Lung microvascular endothelial cell (primary cell): ENCODE measurements at regions not wholly inside any gene's neighbourhood (a gene's known extent, or its start where the extent isn't known, plus 50 kb on each side); places are given as distances from the start of the nearest gene placed in this dataset.

Experiments
- DNase-seq, 2 donors: peaks; one replicate each; pipeline versions ENCODE4 v3.0.0 to v3.0.0-alpha.2; 2010; ENCODE audit warnings: low read depth in 2 of 2

DNA sequence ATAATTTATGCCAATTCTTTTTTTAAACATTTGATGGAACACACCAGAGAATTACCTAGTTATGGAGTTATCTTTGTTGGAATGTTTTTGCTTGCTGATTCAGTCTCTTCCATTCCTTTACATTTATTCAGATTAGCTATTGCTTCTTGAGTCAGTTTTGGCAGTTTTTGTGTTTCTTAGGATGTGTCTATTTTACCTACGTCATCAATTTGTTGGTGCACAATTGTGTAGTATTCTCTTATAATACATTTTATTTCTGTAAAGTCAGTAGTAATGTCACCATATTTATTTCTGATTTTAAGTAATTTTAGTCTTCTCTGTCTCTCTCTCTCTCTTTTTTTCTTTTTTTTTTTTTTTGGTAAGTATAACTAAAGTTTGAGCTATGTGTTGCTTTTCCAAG lies 929.5 kb upstream of the RAG2 start:
- DNase-seq = no peak

DNA sequence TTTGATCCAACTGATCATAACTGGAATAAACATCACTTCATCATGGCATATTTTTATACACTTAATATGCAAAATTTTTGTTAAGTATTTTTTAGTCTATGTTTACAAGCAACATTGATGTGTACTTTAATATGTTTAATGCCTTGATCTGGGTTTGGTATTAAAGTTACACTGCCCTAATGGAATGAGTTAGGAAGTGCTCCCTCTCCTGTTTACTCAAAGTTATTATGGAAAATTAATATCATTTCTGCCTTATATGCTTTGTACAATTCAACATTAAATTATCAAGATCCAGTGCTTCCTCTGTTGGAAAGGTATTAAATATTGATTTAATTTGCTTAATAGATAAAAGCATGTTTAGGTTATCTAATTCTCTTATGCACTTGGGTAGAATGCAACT lies 927.3 kb upstream of the RAG2 start:
- DNase-seq = no peak

DNA sequence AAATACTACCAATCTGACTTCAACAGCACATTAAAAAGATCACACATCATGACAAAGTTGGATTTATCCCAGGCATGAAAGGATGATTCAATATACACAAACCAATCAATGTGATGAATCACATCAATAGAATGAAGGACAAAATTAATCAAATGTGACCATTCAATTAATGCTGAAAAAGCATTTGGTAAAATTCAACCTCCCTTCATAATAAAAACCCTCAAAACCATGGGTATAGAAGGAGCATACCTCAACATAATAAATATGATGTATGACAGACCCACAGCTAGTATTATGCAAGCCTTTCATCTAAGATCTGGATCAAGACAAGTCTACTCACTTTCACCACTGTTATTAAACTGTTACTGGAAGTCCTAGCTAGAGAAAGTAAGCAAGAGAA lies 921.7 kb upstream of the RAG2 start:
- DNase-seq = no peak

DNA sequence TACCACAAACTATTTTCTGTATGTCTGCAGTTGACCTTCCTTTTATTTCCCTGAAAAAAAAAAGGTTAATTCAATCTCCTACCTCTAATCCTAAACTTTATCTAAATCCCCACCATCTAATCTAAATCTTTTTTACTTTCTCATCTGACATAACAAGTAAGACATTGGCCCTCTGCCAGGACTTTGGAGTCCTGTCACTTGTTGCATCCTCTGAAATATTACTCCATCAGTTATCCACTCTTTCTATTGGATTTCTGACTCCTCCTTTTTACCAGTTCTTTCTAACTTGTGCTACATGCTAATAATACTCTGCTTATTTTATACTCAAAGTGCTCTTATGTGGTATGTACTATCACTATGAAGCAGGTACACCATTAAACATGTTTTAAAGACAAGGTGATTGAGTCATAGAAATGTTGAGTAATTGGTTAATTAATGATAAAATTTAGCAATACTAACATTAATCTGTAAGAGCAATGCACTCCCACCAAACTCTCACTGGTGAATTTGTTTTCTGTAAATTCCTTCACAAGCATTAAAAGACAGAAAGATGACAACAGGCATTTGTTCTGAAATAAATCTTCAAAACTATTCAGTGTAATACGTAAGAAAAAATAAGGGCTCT lies 914.2 kb upstream of the RAG2 start:
- no peak for DNase-seq

DNA sequence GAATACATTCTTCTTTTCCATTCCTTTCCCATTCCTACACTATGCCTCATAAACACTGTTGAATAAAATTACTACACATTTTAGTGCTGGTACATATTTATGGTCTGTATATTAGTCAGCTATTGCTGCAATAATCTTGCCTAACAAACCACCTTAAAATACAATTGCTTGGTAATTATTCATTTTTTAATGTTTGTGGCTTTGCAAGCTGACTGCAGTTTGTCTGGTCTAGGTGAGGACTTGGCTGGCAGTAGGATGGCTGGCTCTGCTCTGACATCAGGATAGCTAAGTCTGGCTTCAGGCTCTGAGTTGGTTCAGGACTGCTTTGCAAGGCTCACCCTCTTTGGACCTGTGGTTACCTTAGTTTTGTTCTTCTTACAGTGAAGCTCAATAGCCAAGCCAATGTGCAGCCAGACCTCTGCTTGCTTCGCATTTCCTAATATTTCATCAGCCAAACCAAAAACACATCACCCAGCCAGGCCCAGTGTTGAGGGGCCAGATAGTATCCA lies 913.4 kb upstream of the RAG2 start:
- no peak for DNase-seq

DNA sequence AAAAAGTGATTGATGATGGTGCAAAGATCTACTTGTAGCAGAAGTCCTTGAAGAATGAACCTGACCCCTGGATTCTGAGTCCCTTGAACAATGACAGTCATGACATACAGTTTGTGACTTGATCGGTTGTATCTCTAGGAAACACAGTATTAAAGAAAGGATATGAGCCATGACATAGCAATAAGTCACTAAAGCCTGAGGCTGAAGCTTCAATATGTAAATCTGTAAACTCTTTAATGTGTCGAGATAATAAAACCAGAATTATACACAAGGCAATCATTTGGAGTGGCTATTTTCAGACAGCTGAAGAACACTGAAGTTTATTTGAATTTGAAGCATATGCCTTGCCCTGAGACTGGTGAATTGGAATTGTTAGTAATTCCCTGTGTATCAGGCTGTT lies 911.5 kb upstream of the RAG2 start:
- no peak for DNase-seq

DNA sequence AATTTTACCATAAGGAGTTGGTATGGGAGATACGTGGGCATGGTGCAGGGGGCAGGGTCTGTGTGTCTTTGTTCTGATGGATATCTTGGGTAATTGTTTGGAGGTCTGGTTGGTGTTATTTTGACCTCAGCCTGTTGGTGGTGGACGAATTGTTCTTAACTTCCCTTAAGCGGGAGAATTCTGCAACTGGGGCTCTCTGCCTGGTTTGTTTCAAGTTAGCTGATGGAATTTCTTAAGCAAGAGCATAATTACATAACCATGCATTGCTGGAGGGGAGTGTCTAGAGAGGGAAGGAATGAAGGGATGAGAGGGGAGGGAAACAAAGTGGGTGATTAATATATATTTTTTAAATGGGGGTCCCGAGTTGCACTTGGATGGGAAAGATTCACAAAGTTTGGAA lies 908.5 kb upstream of the RAG2 start:
- DNase-seq = no peak

DNA sequence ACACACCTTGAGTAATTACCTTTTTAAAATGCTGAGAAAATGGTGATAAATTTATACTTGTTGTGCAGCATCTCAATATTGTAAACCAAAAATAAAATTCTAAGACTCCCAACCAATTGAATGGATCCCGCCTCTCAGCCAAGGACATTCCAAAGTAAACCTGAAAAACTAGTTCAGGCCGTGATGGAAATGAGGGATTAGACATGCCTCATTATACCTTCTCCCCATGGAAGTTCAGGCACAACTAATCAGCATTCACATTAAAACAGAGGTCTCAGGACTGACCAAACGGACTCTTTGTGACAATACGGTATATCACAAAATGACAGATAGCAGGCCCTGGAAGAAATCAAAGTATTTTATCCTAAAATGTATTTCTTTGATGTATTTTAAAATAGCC lies 907.4 kb upstream of the RAG2 start:
- DNase-seq = no peak

DNA sequence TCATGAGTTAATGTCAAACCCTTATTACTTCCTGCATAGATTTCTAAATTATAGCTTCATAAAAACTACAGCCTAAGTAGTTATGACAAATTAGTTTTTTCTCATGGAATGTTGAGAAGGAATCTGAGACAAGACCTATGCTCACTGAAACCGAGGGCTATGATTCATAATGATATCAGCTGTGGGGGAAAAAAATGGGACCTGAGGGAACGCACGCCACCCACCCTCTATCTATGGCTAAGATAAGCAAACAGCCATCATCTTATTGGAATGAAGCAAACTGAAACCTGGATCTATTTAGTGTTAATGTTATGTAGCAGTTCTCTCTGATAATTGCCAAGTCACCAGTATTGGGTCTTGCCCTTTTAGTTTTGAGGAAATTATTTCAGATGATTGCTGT lies 906.9 kb upstream of the RAG2 start:
- DNase-seq = no peak

DNA sequence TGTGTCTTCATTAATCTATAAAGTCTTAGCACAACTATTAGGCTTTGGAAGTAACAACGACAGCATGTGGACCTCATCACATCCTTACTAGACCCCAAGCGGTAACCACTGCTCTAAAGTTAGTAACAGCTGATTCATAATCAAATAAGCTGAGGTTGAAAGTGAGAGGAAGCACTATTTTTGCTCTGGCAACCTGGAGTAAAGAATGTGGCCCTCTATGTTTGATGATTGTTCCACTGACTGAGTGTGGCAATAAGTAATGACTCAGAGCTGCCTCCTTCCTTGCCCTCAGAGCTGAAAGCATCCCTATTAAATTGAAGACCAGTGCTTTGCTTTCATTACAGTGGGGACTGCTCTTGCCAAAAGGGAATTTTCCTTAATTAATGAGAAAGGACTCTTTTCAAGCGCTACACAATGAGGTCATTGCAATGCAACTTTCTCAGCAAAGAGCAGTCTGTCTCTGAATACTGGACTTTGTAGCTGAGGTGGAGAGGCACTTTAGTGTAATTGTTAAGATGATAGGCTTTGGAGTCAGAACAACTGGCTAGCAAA lies 906.1 kb upstream of the RAG2 start:
- DNase-seq = no peak

DNA sequence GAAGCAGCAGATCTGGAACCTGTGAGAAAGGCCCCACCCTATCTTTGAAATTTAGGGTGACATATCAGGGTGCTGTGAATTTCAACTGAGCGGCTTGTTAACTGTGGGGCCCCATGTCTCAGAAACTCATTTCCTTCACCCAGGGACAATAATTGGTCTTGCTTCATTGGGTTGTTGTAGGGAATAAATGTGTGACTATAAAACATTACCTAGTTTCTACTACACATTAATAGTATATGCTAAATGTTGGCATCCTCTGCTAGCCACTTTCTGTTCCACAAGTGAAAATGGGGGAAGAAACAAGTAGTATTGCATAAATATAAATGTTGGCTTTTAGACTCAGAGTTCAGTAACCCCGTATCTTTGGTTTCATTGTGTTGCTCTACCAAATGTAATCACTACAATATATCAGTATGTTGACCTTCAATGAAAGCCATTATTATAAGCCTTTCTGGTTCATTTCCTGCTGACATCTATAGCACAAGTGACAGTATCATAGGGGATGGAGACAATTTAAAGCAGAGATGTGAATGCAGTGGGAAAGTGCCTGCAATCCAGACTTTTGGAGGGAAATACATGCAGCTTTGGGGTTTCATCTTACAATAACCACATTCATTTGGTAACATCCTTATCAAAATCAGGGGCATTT lies 905.5 kb upstream of the RAG2 start:
- DNase-seq = no peak

DNA sequence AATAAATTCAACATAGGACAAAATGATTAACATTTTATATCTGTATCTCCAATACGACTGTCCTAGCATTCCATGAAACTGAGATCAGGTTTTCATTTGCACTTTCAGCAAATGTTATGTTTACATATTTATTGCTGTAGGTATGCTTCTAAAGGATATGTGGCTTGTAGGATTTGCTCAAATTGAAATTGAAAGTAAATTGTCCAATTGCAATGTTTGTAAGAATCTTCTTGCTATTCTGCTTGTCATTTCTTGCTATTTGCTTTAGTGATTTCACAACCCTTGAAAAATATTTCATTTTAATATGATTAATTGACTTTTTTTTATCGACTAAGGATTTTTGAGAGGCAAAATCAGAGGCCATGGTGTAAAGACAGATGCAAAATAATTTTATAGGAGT lies 904.2 kb upstream of the RAG2 start:
- DNase-seq = no peak

DNA sequence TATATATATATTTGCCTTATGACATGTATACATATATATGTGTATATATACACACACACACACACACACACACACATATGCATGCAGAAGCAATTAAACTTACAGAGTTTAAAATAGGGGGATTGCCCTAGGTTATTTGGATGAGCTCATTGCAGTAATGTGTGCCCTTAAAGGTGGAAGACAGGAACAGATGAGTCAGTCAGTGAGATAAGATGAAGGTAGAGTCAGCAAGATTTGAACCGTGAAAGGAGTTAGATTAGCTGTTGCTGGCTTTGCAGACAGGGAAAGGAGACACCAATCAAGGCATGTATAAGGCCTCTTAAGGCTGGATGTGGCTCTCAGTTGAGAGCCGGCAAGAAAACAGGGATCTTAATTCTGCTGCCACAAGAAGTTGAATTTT lies 902.4 kb upstream of the RAG2 start:
- DNase-seq = no peak

DNA sequence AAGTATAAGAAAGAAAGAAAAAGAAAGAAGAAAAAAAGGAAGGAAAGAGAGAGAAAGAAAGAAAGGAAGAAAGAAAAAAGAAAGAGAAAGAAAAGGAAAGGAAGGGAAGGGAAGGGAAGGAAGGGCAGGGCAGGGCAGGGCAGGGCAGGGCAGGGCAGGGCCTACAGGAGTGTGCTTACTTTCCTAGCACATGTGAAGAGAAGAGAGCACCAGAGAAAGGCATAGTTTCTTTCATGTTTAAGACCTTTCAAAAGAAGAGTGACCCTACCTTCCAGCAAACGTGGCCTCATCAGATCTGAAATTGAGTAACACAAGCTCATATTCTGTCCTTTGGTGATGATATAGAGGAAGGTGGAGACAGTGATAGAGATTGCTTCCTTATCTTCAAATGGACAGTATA lies 899.3 kb upstream of the RAG2 start:
- DNase-seq = no peak

DNA sequence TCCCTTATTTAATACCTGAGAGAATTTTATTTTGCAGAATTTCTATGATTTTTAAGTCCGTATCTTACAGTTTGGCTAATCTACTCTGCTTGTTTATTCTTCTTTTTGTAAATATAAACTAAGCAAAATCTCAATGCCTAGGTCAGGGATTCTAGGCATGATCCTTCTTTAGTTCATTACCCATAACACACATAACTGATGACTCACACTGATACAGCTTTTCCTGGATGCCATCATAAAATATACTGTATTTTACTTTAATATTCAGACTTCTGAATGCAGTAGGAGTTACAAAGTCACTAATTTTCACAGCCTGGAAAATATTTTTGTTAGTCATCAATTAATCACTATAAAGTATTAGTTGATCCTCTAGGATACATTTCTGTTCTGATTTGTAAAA lies 898.2 kb upstream of the RAG2 start:
- no peak for DNase-seq

DNA sequence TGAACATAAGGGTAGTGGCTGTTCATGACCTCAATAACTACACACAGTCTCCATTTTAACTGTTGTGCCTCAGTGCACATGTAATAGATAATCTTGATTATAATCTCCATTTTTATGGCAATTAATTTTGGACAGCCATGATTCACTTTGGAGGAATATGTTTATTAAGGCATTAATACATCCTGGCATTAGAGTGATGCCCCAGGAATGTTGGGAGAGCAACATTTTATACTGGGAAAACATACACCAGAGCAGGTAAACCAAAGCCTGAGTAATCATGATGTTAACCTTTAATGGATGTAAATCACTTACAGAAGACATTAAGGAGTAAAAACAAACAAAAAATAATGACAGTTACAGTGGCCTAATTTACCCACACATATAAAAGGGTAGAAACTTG lies 886.3 kb upstream of the RAG2 start:
- DNase-seq = no peak

DNA sequence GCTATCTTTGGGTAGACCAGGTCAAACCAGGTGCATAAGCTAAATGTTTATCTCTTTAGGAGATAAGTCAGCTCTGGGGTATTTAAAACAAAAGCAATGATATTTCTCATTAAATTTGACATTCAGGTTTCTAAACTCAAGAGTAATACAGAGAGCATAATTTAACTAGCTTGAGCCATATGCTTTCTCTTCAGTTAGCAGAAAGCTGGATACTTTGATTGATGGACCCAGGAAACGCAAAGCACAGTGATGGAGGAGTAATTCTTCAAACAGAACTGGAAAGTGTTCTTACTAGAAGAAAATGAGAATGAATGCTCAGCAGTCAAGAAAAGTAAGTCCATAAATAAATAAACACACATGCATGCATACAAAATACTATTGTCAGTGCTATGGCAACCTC lies 885.7 kb upstream of the RAG2 start:
- no peak for DNase-seq

DNA sequence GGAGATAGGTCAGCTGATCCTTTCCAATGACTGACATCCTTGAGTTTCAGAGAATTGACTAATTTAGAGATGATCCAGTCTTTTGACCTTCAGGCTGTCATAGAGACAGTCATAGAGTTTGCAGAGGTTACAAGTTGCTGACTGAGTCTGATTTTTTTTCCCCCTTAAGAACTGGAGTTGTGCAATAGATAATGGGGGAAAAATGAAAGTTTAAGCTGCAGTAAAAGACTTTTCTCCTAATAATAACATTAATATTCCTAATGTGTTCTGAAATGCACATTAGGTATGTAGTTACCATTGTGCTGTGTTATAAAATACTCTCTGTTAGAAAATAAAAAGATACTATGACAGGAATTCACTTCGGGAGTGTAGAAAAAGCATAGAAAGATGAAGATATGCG lies 876.9 kb upstream of the RAG2 start:
- no peak for DNase-seq

DNA sequence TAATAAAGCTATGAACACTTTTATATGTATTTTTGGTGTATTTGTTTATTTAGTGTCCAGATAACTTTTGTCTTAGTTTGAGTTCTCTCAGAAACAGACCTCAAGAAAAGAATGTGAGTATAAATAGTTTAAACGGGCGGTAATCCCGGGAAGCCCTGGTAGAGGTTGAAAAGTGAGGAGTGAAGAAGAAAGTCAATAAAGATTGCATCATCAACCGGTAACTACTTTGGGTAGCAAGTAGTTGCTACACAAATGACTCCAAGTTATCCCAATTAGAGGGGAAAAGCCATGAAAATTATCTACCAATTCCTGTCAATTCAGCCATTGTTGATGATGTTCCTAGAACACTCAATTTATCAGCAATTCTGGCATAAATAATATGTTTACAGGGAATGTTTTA lies 870.3 kb upstream of the RAG2 start:
- no peak for DNase-seq

DNA sequence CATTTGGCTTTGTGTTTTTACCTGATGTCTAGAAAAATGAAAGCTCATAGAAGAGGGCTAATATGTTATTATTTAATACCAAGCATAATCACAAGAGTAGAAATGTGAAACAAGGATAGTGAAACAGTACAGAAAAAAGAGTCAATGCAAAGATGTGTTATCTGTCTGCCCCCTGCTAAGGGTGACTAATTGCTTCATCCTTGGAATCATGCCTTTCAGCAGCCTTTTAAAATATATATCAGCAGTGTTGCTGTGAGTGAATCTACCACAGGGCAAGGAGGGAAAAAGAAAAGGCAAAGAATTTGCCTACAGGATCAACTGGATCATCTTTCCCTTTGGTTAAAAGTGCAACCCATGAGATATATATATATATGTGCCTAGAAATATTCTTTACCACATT lies 867.2 kb upstream of the RAG2 start:
- no peak for DNase-seq

DNA sequence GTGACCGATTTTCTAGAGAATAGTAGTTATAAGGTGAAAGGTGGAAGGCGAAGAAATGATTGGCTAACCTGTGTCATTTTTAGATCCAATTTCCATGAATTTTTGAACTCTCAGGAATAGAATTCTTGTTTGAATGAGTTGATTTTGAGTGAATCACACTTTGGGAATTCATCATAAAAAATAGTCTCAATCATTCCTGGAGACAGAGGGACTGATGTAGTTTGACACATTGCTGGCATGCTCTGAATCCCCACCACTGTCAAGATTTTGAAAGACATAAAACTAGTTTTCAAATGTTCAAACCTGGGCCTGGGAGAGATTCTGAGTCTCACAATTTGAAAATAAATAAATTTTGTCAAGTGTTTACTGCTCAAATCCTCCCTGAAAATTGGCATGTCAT lies 861.4 kb upstream of the RAG2 start:
- DNase-seq = no peak

DNA sequence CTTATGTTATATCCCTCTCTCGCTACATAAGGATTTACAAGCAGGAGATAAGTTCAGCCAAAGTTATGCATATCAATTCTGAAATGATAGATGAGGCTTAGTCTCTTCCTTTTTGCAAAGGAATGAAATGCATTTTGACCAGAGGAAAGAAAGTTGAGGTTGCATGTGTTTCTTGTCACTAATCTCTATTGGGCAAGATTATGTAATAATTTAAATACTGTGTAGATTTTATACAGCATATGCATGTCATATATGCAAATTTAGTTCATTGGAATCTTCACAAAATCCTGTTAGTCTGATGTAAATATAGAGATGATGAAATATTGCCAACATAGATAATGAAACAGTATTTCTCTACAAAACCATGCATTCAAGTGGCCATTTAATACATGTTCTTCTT lies 858.7 kb upstream of the RAG2 start:
- no peak for DNase-seq

DNA sequence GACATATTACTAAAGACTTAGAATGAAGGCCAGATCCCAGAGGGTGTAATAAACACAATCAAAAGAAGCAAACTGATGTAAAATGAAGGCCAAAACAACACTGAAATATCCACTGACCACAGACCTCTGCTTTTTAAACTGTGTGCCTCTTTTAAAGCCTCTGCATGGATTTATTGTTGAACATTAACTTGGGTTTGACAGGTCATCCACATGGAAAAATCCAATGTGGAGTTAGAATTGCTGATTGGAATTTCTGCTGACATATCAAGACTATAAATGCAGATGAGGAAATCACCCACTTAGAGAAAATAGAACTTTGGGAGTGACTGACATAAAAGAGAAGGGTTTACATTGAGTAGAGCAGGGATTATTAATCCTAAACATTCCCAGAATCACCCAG lies 853.9 kb upstream of the RAG2 start:
- no peak for DNase-seq

DNA sequence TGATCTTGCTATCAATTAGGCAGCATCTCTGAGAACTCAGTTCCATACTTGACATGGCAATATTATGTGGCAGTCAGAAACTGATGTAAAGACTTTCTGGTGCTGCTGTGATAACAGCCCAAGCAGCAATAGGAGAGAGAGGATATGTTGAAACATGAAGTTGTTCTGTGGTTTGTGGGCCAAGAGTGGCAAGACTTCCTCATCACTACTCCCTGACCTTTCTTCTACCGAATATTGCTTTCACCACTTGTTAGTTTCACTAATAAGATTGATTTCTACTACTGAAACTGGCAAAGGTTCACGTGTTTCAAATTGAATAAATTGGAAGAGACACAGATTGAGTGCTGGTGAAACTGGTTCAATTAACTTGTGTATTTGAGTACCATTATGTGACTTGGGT lies 852.6 kb upstream of the RAG2 start:
- DNase-seq = no peak
